Activated CD4-positive, alpha-beta T cell treated with anti-CD3 and anti-CD28 coated beads, Interleukin-2, Interleukin-4, amounts not matched to agents 100 ng/mL and 50 ng/mL, durations not matched to agents 16 hours and 8 hours (primary cell): ENCODE measurements at regions not wholly inside any gene's neighbourhood (a gene's known extent, or its start where the extent isn't known, plus 50 kb on each side); places are given as distances from the start of the nearest gene placed in this dataset.
"Not testable (repeated sequence)": the region's sequence is repeated elsewhere in the genome, so short reads cannot be mapped to it uniquely, and the experiment has no call there.

Source experiments
- DNase-seq: peaks from one replicate; pipeline ENCODE4 v3.0.0-alpha.2; 2020; ENCODE audit warnings: low spot score

DNA sequence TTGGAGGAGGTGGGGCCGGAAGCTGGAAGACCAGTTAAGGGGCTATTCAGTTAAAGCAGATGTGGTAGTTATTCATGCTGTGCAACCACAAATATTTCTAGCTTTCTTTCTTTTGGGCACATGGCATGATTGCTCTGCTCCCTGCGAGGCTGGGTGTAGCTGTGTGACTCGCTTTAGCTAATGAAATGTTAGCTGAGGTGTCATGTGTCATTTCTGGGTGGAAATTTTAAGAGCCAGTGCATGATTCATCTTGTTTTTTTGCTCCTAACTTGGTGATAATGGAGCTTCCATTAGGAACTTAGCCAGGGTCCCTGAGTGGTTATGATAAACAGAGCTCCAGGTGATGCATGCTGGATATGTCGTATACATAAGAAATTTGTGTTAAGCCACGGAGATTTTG is 300.6 kb downstream of the SATB1 start:
- no peak for DNase-seq

GRCh38 chr3:18122264-18122663 is 302.9 kb downstream of the SATB1 start:
- no peak for DNase-seq

DNA sequence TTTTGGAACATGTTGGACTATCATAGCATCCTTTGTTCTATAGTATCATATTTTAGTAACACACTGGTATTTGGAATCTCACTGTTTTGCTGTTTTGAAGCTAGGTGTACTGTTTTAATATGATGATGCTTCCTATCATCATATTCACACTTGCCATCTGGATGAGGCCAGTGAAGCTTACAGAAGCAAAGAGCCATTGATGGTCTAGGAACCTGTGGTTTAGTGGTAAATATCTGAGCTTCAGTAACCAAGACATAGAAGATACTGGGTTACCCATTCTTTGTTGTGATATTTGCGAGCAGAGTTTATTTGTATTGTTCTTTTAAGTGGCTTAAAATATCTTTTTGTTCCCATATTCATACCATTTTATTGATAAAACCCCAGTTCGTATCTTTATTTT is 304.1 kb downstream of the SATB1 start:
- no peak for DNase-seq

GRCh38 chr3:18119866-18120265 is 305.3 kb downstream of the SATB1 start:
- no peak for DNase-seq

DNA sequence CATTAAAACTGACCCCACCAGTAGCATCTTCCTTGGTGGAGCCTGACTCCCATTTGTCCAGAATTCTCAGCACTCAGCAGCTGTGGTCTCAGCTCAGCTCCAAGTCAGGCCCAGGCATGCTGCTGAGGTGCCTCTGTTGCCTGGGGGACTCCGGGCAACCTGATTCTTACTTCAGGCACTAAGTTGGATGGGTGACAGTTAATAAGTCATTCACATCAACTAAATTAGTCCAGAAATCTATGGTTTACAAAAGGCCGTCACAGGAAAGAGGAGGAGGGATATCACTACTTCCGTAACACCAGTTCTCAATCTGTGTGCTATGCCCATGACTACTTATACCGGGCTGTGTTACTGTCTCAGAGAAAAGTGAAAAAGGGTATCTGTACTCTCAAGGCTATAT is 310.2 kb downstream of the SATB1 start:
- no peak for DNase-seq

- no peak for DNase-seq
Measured at GRCh38 chr3:18113417-18113816, 311.7 kb downstream of the SATB1 start.

DNA sequence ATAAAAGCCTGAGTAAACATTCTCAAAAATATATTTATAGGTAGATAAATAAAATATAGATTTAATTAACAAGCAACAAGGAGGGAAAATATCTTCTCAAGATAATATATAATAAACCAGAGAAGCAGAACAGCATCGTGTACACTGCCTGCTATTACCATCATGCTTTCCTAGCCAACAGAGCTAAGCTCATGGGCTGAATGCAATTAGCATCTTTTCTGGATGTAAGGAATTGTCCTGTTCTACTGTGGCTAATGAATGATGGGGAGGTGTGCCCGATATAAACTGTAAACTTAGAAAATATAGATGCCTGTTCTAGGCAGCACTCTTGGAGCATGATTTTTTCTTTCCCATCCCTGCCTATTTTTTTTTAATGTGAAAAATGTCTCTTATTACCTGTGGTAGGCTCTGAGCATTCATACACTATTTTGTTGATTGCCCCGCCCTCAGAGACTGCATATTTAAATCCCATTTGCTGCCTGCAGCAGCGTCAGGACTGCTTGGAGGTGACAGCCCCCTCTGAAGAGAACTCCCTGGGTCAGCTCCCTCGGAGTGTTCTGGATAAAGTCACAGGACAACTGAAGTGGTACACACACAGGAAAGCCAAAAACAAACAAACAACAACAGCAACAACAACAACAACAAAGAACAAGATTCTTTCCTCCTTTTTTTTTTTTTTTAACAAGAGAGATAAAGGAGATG is 312.3 kb downstream of the SATB1 start:
- DNase-seq = no peak

DNA sequence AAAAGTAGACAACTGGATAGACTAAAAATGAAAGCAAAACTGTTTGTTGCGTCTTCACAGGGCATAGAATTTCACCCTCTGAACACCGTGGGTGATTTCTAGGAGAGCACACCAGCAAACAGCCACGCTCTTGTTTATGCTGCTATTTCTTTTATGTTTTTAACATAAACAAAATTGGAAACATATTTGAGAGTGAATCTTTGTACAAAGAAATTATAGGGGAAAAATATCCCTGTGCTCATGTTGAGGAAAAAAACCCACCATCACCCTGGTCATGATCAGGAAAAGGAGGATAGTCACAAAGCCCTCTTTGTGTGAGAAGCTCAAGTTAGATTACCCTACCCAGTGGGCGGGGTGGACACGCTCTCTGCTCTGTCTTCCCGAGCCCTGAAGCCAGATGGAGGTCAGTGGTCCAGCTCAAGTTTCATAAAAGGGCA is 313.3 kb downstream of the SATB1 start:
- peak; percentile 19 for DNase-seq

GRCh38 chr3:18103591-18103990 is 321.5 kb downstream of the SATB1 start:
- no peak for DNase-seq

GRCh38 chr3:18100121-18100520 is 325.0 kb downstream of the SATB1 start:
- DNase-seq = no peak

DNA sequence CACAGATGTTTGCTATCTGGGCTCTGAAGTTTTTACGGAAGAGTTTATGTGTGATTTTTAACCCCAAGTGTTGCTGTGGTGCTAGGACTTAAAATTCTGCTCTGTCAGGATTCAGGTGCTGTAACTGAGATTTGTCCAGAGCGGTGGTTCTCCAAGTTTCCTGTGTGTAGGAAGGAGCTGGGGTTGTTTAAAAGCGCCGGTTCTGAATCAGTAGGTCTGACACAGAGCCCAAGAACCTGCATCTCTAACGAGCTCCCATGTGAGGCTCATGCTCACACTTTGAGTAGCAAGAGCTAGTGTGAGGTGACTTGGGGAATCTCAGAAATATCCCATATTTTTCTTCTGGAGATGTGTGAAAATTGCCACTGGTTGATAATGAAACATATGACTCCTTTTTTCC is 325.5 kb downstream of the SATB1 start:
- no peak for DNase-seq

GRCh38 chr3:18098960-18099587 is 326.1 kb downstream of the SATB1 start:
- peak; percentile 30 for DNase-seq

DNA sequence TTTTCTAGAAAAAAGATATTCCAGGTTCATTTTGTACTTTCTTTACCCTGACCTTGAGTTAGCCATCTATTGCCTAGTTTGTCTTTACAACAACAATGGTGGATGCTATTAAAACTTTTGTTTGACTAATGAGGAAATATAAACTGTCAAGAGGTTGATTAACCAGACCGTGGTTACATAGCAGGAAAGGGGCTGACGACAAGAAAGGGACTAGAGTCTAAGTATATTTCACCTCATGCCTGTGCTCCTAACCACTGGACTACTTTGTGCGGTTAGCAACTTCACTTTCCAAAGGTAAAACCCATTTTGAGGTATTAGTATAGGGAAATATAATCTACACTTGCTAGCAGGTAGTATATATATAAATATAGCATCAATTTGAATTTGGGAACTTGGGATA is 327.1 kb downstream of the SATB1 start:
- DNase-seq = no peak

- no peak for DNase-seq
Measured at GRCh38 chr3:18097473-18097872, 327.7 kb downstream of the SATB1 start.

- DNase-seq = no peak
Measured at GRCh38 chr3:18092726-18093125, 332.4 kb downstream of the SATB1 start.

- DNase-seq = no peak
Measured at GRCh38 chr3:18090377-18090776, 334.8 kb downstream of the SATB1 start.

GRCh38 chr3:18087988-18088387 is 337.2 kb downstream of the SATB1 start:
- DNase-seq = no peak

DNA sequence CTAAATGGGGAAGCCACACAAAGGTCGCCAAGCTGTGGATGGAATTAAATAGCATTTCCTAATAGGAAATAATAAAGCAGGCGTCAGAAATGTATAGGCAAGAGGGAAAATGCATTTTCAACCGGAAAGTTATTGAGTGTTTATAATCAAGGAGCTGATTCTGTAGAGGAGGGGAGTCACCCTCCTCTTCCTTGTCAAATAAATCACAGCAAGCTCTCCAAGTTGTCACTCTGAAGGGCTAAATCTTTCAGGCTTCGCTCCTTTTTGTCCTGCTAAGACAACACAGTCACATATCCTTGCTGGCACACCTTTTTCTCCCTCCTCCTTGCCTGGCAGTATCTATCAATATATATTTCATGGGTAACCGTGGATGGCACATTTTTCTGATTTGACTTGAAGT is 338.4 kb downstream of the SATB1 start:
- no peak for DNase-seq

- DNase-seq = no peak
Measured at GRCh38 chr3:18086078-18086477, 339.1 kb downstream of the SATB1 start.

DNA sequence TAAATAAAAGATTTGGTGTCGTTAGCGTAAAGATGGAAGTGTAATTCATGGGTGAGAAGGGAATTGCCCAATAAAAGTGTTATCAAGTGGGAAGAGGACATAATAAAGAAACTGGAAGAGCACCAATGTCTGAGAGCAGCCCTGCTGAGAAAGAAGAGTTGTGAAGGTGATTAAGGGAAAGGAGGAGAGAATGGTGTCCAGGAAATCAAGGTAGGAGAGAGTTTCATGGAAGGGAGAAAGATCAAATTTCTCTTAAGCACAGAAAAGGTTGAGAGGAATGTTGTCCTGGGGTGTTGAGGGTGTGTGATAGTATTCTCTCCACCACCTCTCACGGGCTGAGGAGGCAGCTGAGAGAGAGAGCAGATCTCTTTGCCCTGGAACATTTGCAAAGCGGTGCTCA is 339.7 kb downstream of the SATB1 start:
- no peak for DNase-seq

GRCh38 chr3:18083273-18083590 is 340.8 kb upstream of the TBC1D5 start:
- DNase-seq = not testable (repeated sequence)

DNA sequence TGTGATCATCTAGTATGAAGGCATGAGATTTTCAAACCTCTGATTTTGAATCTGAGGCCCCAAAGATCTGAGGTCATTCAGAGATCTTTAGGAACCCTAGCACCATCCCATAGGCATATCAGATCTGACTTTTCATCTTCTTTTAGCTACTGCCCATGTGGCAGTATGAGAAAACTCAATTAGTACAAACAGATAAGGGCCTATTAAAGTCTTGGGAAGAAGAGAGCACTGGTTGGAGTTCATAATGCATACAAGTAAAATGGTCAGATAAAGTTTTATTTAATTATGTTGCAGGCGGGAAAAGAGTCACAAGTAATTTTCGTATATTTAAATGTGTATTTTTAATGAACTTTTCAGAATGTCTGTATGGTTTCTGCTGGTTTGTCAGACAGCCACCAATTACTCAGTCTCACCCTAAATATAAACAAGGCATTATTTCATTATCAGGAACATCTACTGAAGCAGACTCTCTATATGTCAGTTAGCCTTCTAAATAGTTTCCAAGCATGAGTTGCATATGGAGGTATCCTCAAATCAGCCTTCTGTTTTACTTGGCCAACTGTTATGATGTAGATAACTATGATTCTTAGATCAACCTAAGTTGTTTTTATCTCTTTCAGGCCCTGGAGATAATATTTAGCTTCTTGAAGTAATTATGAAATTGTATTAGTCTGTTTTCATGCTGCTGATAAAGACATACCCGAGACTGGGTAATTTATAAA is 340.3 kb upstream of the TBC1D5 start:
- no peak for DNase-seq

DNA sequence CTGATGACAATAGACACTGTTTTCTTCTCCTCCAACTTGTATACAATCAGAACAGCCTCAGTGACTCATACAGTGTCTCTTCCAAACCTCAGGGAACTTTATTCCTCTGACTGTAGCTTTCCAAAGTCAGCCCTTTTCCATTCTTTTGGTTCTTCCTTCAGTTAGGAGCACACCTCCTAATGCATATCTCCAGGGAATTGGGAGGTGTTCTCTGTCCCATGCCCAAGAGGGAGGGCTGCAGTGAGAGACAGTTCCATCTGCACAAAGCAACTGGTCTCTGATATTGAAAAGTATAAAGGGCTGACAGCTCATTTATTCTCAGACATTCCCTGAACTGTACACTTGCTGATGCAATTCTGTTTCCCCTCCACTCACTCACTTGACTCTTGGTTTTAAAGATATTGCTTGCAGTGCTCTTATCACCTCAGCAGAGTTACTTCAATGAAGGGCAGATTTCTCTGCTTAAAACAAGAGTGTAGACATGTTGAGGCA is 337.8 kb upstream of the TBC1D5 start:
- DNase-seq = no peak
